MM.1S (cell line): ENCODE measurements at regions not wholly inside any gene's neighbourhood (a gene's known extent, or its start where the extent isn't known, plus 50 kb on each side); places are given as distances from the start of the nearest gene placed in this dataset.

Experiments used
- CTCF ChIP-seq: fragments of 300-600 bp; sonication (generic); IDR thresholded peaks from 2 replicates; pipeline ENCODE4 v1.5.1; 2016; ENCODE audit warnings: antibody characterized with exemption, low read length, mixed read lengths
- EZH2phosphoT487 ChIP-seq: fragments of 300-600 bp; sonication (generic); IDR thresholded peaks from 2 replicates; pipeline ENCODE4 v1.6.1; 2018; ENCODE audit warnings: antibody characterized with exemption, low read length

- TF ChIP-seq CTCF (no peak), EZH2phosphoT487 (no peak)
Measured at GRCh38 chr13:107845911-107846310, 369.4 kb downstream of the LIG4 start.
